GM18511 (cell line): ENCODE measurements at regions not wholly inside any gene's neighbourhood (a gene's known extent, or its start where the extent isn't known, plus 50 kb on each side); places are given as distances from the start of the nearest gene placed in this dataset.
"Not testable (repeated sequence)": the region's sequence is repeated elsewhere in the genome, so short reads cannot be mapped to it uniquely, and the experiment has no call there.

Source experiments
- ATAC-seq: cut with Tn5 transposase; IDR thresholded peaks from one replicate; pipeline ENCODE4 v1.9.1; 2021; ENCODE audit warnings: mild to moderate bottlenecking, moderate library complexity; ENCODE audit not compliant: unreplicated experiment

GRCh38 chr6:40705354-40705753 lies 118.2 kb upstream of the LRFN2 start:
- ATAC-seq: no peak

- no peak for ATAC-seq
Measured at GRCh38 chr6:40701352-40702007, 114.3 kb upstream of the LRFN2 start.

GRCh38 chr6:40700006-40700580 lies 112.9 kb upstream of the LRFN2 start:
- ATAC-seq: no peak

- ATAC-seq: no peak
Measured at GRCh38 chr6:40695750-40696415, 108.7 kb upstream of the LRFN2 start.

- ATAC-seq: no peak
Measured at GRCh38 chr6:40695114-40695513, 108.0 kb upstream of the LRFN2 start.

- no peak for ATAC-seq
Measured at GRCh38 chr6:40693768-40694167, 106.6 kb upstream of the LRFN2 start.

- ATAC-seq: no peak
Measured at GRCh38 chr6:40692337-40692736, 105.2 kb upstream of the LRFN2 start.

- no peak for ATAC-seq
Measured at GRCh38 chr6:40689185-40689584, 102.0 kb upstream of the LRFN2 start.

- ATAC-seq: no peak
Measured at GRCh38 chr6:40688214-40688761, 101.1 kb upstream of the LRFN2 start.

GRCh38 chr6:40685862-40686261 lies 98.7 kb upstream of the LRFN2 start:
- ATAC-seq: no peak

- ATAC-seq: no peak
Measured at GRCh38 chr6:40681622-40682021, 94.5 kb upstream of the LRFN2 start.

- no peak for ATAC-seq
Measured at GRCh38 chr6:40678941-40679340, 91.8 kb upstream of the LRFN2 start.

GRCh38 chr6:40674170-40674569 lies 87.0 kb upstream of the LRFN2 start:
- ATAC-seq: no peak

- no peak for ATAC-seq
Measured at GRCh38 chr6:40672087-40672486, 84.9 kb upstream of the LRFN2 start.

- no peak for ATAC-seq
Measured at GRCh38 chr6:40671694-40672050, 84.5 kb upstream of the LRFN2 start.

- no peak for ATAC-seq
Measured at GRCh38 chr6:40671001-40671693, 84.0 kb upstream of the LRFN2 start.

- no peak for ATAC-seq
Measured at GRCh38 chr6:40669343-40669742, 82.2 kb upstream of the LRFN2 start.

GRCh38 chr6:40668203-40668602 lies 81.0 kb upstream of the LRFN2 start:
- no peak for ATAC-seq

GRCh38 chr6:40666530-40666929 lies 79.4 kb upstream of the LRFN2 start:
- no peak for ATAC-seq

- no peak for ATAC-seq
Measured at GRCh38 chr6:40661726-40662125, 74.6 kb upstream of the LRFN2 start.

- ATAC-seq: not testable (repeated sequence)
Measured at GRCh38 chr6:40656772-40657171, 69.6 kb upstream of the LRFN2 start.

GRCh38 chr6:40654828-40655227 lies 67.7 kb upstream of the LRFN2 start:
- ATAC-seq: no peak
